ENCODE measurements at regions not wholly inside any gene's neighbourhood (a gene's known extent, or its start where the extent isn't known, plus 50 kb on each side); places are given as distances from the start of the nearest gene placed in this dataset.
"Not testable (repeated sequence)": the region's sequence is repeated elsewhere in the genome, so short reads cannot be mapped to it uniquely, and the experiment has no call there.

DNA sequence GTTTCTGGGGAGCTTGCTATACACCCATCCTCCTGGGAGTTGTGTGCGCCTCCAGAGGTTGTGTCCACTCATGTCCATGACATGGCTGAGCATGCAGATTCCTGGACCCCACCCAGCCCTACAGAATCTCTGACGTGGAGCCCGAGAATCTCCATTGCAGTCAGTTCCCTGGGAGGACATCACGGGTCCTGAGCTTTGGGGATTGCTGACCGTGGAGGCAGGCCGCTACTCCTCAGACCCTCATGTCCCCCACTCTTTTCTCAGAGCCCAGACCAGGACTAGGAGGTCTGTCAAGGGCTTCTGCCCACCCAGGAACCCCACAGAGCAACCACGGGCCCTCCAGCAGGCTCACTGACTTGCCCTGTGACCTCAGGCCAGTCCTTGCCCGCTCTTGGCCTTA lies 177.7 kb downstream of the TBC1D2B start:
- intact Hi-C loops (cut with DNase I) = not testable (repeated sequence)
- peak in 1 of 42 donors; percentile 5 for DNase-seq

- intact Hi-C loops (cut with DNase I) = no loop called here
- DNase-seq = peak in 1 of 42 donors; percentile 13
Measured at GRCh38 chr15:77898811-77899730, 178.4 kb downstream of the TBC1D2B start.

DNA sequence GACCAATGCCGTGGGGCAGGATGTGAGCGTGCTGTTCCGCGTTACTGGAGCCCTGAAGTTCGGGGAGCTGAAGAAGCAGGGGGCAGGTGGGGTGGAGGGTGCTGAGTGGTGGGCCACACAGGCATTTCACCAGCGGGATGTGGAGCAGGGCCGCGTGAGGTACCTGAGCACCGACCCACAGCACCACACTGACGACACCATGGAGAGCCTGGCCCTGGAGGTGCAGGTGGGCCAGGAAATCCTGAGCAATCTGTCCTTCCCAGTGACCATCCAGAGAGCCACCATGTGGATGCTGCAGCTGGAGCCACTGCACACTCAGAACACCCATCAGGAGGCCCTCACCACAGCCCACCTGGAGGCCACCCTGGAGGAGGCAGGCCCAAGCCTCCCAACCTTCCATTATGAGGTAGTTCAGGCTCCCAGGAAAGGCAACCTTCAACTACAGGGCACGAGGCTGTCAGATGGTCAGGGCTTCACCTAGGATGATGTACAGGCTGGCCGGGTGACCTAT lies 179.6 kb downstream of the TBC1D2B start:
- no peak for DNase-seq
- intact Hi-C loops (cut with DNase I) = no loop called here

- intact Hi-C loops (cut with DNase I); DNase-seq: not testable (repeated sequence)
Measured at GRCh38 chr15:77897113-77897895, 180.2 kb downstream of the TBC1D2B start.

DNA sequence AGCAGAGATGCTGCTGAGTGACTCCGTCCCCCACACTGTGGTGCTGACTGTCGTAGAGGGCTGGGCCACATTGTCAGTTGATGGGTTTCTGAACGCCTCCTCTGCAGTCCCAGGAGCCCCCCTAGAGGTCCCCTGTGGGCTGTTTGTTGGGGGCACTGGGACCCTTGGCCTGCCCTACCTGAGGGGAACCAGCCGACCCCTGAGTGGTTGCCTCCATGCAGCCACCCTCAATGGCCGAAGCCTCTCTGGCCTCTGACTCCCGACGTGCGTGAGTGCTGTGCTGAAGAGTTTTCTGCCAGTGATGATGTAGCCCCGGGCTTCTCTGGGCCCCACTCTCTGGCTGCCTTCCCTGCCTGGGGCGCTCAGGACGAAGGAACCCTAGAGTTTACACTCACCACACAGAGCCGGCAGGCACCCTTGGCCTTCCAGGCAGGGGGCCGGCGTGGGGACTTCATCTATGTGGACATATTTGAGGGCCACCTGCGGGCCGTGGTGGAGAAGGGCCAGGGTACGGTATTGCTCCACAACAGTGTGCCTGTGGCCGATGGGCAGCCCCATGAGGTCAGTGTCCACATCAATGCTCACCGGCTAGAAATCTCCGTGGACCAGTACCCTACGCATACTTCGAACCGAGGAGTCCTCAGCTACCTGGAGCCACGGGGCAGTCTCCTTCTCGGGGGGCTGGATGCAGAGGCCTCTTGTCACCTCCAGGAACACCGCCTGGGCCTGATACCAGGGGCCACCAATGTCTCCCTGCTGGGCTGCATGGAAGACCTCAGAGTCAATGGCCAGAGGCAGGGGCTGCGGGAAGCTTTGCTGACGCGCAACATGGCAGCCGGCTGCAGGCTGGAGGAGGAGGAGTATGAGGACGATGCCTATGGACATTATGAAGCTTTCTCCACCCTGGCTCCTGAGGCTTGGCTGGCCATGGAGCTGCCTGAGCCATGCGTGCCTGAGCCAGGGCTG lies 181.1 kb downstream of the TBC1D2B start:
- DNase-seq; intact Hi-C loops (cut with DNase I): not testable (repeated sequence)

DNA sequence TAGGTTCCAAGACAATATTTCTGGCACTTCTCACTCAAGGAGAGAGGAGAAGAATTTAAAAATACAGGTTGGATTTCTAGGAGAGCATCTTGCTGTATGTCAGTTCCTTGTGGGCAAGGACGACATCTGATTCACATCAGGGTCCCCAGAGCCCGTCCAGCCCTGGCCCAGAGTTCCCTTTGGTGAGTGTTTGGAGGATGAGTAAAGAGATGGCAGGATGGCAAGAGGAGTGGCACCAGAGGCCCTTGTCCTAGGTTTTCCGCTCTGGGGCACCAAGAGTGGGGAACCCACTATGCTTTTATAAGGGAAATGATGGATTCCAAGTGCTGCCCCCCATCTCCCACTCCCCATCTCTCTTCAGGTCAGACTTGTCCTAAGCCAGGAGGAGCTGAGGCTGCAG lies 181.8 kb downstream of the TBC1D2B start:
- intact Hi-C loops (cut with DNase I) = no loop called here

GRCh38 chr15:77895145-77895544 lies 182.4 kb downstream of the TBC1D2B start:
- intact Hi-C loops (cut with DNase I); DNase-seq: not testable (repeated sequence)

More for the DNA sequence above, 181.8 kb downstream of the TBC1D2B start:
- DNase-seq = no peak

DNA sequence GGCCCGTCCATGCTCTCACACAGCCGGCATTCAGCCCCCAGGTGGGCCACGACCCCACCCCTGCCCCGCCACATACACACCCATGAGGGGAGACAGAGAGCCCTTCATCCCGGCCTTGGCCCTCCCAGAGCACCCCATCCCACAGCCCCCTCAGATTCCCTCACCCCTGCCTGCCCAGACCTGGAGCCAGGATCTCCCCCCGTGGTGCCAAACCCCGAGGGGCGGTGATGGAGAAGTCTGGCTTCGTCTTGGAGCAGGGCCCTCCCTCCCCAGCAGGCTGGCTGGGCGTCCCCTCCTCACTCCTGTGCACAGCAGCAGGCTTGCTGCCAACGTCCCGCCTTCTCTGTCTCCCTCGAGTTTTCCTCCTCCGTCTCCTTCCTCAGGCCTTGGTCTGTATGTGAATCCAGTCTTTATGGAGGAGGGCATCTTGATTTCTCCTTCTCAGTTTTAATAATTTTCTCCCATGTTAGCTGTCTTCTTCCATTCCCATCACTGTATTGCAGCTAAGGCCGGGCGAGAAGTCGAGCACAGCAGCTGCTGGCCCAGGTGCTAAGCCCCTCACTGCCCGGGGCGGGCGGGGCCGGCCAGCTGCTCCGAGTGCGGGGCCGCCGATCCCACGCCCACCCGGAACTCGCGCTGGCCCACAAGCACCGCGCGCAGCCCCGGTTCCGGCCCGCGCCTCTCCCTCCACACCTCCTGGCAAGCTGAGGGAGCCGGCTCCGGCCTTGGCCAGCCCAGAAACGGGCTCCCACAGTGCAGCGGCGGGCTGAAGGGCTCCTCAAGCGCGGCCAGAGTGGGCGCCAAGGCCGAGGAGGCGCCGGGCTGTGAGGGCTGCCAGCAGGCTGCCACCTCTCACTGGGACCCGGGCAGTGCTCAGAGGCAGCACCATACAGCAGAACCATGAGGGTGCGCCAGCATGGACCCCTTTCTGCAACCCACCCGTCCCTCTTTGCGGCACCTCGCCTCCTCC lies 183.6 kb downstream of the TBC1D2B start:
- intact Hi-C loops (cut with DNase I) = not testable (repeated sequence)

GRCh38 chr15:77893246-77893645 lies 184.3 kb downstream of the TBC1D2B start:
- intact Hi-C loops (cut with DNase I) = not testable (repeated sequence)

More for the DNA sequence above, 183.6 kb downstream of the TBC1D2B start:
- DNase-seq = peak in 1 of 42 donors; percentile 3

GRCh38 chr15:77892335-77892734 lies 185.2 kb downstream of the TBC1D2B start:
- DNase-seq = no peak
- intact Hi-C loops (cut with DNase I) = no loop called here

More at GRCh38 chr15:77893246-77893645, 184.3 kb downstream of the TBC1D2B start:
- not testable (repeated sequence) for DNase-seq

DNA sequence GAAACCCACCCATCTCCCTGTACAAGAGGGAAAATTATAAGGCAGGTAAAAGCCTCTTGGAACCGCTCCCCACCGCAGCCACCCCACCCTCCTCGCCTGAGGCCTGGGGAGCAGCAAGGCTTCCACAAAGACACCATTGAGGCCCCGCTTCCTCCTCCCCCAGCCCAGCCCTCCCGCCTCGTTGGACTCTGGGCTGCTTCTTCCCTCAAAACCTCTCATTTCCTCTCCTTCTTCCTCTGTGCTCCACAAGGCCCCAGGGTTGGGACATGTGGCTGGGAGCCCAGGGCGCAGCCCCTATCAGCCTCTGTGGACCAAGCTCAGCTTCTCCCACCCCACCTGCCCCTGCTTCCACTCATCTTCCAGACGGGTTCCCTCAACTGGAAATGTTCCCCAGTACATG lies 185.6 kb downstream of the TBC1D2B start:
- DNase-seq; intact Hi-C loops (cut with DNase I): not testable (repeated sequence)

GRCh38 chr15:77890911-77891801 lies 186.4 kb downstream of the TBC1D2B start:
- intact Hi-C loops (cut with DNase I); DNase-seq: not testable (repeated sequence)

DNA sequence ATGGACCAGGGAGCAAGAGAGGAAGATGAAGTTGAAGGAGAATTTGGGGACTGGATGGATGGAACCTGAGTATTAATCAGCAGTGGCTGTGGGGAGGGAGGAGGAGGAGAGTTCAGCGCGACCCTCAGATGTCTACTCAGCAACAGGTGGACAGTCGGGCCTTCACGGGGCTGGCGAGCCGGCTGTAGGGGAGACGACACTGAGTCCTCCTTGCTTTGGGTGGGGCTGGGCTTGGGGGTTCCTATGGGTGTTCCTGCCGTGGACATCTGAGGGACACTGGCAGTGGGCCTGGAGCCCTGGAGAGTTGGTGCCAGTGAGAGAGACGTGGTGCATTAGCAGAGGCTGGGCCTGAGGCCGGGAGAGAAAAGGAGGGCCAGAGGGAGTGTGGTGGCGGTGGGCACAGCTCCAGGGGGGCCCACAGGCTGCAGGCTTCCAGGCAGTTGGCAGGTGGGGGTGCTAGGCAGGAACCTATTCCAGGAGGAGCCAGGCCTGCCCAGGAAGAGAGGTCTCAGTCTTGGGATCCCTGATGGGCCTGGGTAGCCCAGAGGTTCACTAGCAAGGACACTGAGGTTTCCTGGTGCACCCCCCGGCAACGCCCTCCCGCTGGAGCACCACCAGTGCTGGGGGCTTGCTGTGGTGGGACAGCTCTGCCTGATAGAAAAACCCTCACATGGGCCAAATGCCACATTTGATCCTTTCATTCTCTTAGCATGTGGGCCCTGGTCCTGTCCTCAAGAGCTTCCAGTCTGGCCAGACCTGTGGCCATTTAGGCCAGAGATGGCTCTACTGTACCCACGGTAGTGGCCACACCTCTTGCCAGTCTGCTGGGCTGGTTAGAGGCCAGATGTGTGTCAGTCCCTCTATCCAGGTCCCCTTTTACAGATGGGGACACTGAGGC lies 187.4 kb downstream of the TBC1D2B start:
- DNase-seq; intact Hi-C loops (cut with DNase I): not testable (repeated sequence)

- no peak for DNase-seq
- intact Hi-C loops (cut with DNase I) = no loop called here
Measured at GRCh38 chr15:77889009-77889806, 188.3 kb downstream of the TBC1D2B start.

Data from head of caudate nucleus (tissue), 42 donors.